ENCODE measurements at regions not wholly inside any gene's neighbourhood (a gene's known extent, or its start where the extent isn't known, plus 50 kb on each side); places are given as distances from the start of the nearest gene placed in this dataset.

- Histone ChIP-seq H3K4me1 (peaks cover 41% of the 10 kb centered on the region), H3K36me3 (no peaks in the 10 kb centered on the region), H3K9me3 (replicated peaks) (no peaks in the 10 kb centered on the region), H3K4me3 (no peak overlapping the region), H3K27ac (replicated peaks) (no peak overlapping the region), H3K27me3 (ENCODE audit: low read depth) (no peaks in the 10 kb centered on the region)
- intact Hi-C loops (cut with micrococcal nuclease): no loop called here
- DNase-seq: no peak
- TF ChIP-seq, protein P1, sequence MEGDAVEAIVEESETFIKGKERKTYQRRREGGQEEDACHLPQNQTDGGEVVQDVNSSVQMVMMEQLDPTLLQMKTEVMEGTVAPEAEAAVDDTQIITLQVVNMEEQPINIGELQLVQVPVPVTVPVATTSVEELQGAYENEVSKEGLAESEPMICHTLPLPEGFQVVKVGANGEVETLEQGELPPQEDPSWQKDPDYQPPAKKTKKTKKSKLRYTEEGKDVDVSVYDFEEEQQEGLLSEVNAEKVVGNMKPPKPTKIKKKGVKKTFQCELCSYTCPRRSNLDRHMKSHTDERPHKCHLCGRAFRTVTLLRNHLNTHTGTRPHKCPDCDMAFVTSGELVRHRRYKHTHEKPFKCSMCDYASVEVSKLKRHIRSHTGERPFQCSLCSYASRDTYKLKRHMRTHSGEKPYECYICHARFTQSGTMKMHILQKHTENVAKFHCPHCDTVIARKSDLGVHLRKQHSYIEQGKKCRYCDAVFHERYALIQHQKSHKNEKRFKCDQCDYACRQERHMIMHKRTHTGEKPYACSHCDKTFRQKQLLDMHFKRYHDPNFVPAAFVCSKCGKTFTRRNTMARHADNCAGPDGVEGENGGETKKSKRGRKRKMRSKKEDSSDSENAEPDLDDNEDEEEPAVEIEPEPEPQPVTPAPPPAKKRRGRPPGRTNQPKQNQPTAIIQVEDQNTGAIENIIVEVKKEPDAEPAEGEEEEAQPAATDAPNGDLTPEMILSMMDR (IDR thresholded peaks at IDR 0.05; ENCODE audit: borderline replicate concordance): no peak
Observed at GRCh38 chr10:118948786-118949185, 80.7 kb upstream of the NANOS1 start.

DNA sequence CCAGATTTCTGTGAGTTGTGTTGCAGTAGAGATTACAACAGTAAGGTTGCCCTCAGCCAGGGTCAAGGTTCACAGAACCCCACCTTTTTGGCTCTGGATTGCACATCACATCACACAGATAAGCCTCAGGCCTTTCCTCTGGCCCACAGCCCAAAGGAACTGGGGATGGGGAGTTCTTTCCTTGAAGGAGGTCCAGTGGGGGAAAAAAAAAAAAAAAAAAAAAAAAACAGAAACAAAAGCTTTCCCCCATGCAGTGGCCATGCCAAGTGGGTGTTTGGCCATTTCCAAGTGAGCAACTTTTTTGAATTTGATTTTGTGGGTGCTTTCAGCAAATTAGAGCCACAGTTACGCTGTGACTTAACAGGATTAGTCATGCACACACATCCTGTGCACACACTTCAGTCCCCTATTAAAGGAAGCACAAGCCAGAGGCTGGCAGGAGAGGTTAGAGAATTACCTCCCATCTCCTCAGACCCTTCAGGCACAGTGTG lies 79.3 kb upstream of the NANOS1 start:
- TF ChIP-seq, protein P1 (IDR thresholded peaks at IDR 0.05; ENCODE audit: borderline replicate concordance): no peak
- intact Hi-C loops (cut with micrococcal nuclease): no loop called here

GRCh38 chr10:118950997-118951637 lies 78.4 kb upstream of the NANOS1 start:
- H3K4me1 ChIP-seq: peaks cover 52% of the 10 kb centered on the region
- TF ChIP-seq, protein P1 (IDR thresholded peaks at IDR 0.05; ENCODE audit: borderline replicate concordance): no peak
- H3K27me3 ChIP-seq (ENCODE audit: low read depth): no peaks in the 10 kb centered on the region
- H3K27ac ChIP-seq (replicated peaks): no peak overlapping the region
- H3K4me3 ChIP-seq: no peak overlapping the region
- intact Hi-C loops (cut with micrococcal nuclease): no loop called here
- H3K9me3 ChIP-seq (replicated peaks): no peaks in the 10 kb centered on the region
- H3K36me3 ChIP-seq: no peaks in the 10 kb centered on the region
- no peak for DNase-seq

More for the DNA sequence above, 79.3 kb upstream of the NANOS1 start:
- DNase-seq: no peak
- no peak overlapping the region for H3K4me3 ChIP-seq
- H3K27me3 ChIP-seq (ENCODE audit: low read depth): no peaks in the 10 kb centered on the region
- H3K4me1 ChIP-seq: peaks cover 48% of the 10 kb centered on the region
- H3K27ac ChIP-seq (replicated peaks): no peak overlapping the region
- no peaks in the 10 kb centered on the region for H3K36me3 ChIP-seq
- H3K9me3 ChIP-seq (replicated peaks): no peaks in the 10 kb centered on the region

- no peak for DNase-seq
- intact Hi-C loops (cut with micrococcal nuclease): no loop called here
- Histone ChIP-seq H3K36me3 (no peaks in the 10 kb centered on the region), H3K27ac (replicated peaks) (no peak overlapping the region), H3K27me3 (ENCODE audit: low read depth) (no peaks in the 10 kb centered on the region), H3K9me3 (replicated peaks) (no peaks in the 10 kb centered on the region), H3K4me3 (no peak overlapping the region), H3K4me1 (peaks cover 63% of the 10 kb centered on the region)
- TF ChIP-seq, protein P1 (IDR thresholded peaks at IDR 0.05; ENCODE audit: borderline replicate concordance): no peak
Observed at GRCh38 chr10:118952493-118953295, 76.8 kb upstream of the NANOS1 start.

- no peak for DNase-seq
- TF ChIP-seq, protein P1 (IDR thresholded peaks at IDR 0.05; ENCODE audit: borderline replicate concordance): no peak
- no peak overlapping the region for H3K27ac ChIP-seq (replicated peaks)
- H3K36me3 ChIP-seq: no peaks in the 10 kb centered on the region
- no peaks in the 10 kb centered on the region for H3K9me3 ChIP-seq (replicated peaks)
- H3K4me1 ChIP-seq: peaks cover 65% of the 10 kb centered on the region
- no peak overlapping the region for H3K4me3 ChIP-seq
- intact Hi-C loops (cut with micrococcal nuclease): no loop called here
- H3K27me3 ChIP-seq (ENCODE audit: low read depth): no peaks in the 10 kb centered on the region
Observed at GRCh38 chr10:118953598-118954393, 75.7 kb upstream of the NANOS1 start.

Measured in left ventricle myocardium inferior (tissue), 1 donor.